ENCODE measurements at regions not wholly inside any gene's neighbourhood (a gene's known extent, or its start where the extent isn't known, plus 50 kb on each side); places are given as distances from the start of the nearest gene placed in this dataset.
"Not testable (repeated sequence)": the region's sequence is repeated elsewhere in the genome, so short reads cannot be mapped to it uniquely, and the experiment has no call there.

- Mint-ChIP-seq H3K4me3 (no peak overlapping the region), H3K9me3 (no peaks in the 10 kb centered on the region), H3K4me1 (ENCODE audit: low read depth) (peaks cover 6% of the 10 kb centered on the region), H3K36me3 (ENCODE audit: low read depth) (no peaks in the 10 kb centered on the region), H3K27ac (no peak overlapping the region), H3K27me3 (ENCODE audit: insufficient read depth) (peaks cover 3% of the 10 kb centered on the region)
- intact Hi-C loops (cut with micrococcal nuclease): no loop called here
- DNase-seq (ENCODE audit: low spot score): no peak
Measured at GRCh38 chr2:215796140-215796855, 217.1 kb downstream of the MREG start.

DNA sequence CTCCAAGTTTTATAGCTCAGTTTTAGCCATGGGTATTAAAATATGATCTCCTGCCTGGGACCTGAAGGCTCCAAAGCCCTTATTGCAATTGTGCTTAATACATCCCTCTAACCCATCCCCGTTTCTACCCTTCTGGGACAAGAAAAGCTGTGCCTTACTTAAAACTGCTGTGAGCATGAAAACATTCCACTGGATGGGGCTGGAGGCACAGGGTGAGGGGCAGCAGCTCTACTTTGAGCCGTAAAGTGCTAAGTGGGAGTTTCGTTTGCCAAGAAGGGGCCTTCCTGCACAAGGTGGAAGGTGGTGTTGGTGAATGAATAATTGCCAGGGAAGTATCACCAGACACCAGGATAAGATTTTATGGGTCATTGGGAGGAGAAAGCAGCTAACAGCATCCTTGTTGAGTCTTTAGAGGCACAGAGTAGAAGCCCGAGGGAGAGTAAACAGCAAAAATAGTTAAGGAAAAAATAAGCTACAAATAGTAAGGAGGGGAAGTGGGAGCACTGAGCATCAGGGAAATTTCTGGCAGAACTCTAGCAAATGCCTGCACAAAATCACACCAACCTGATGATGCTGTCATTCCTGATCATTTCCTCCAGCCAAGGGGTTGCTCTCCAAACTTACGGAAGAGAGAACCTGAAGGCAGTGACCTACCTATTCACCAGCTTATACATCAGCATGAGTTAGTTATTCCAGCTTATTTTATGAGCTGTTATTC, 218.4 kb downstream of the MREG start:
- Mint-ChIP-seq H3K27me3 (ENCODE audit: insufficient read depth) (no peaks in the 10 kb centered on the region), H3K36me3 (ENCODE audit: low read depth) (no peaks in the 10 kb centered on the region), H3K27ac (no peak overlapping the region), H3K4me1 (ENCODE audit: low read depth) (peaks cover 6% of the 10 kb centered on the region), H3K4me3 (no peak overlapping the region), H3K9me3 (no peaks in the 10 kb centered on the region)
- DNase-seq (ENCODE audit: low spot score): no peak
- intact Hi-C loops (cut with micrococcal nuclease): no loop called here

GRCh38 chr2:215793747-215794595, 219.4 kb downstream of the MREG start:
- Mint-ChIP-seq H3K27ac (no peak overlapping the region), H3K27me3 (ENCODE audit: insufficient read depth) (no peaks in the 10 kb centered on the region), H3K36me3 (ENCODE audit: low read depth) (no peaks in the 10 kb centered on the region), H3K4me1 (ENCODE audit: low read depth) (peaks cover 6% of the 10 kb centered on the region), H3K9me3 (no peaks in the 10 kb centered on the region), H3K4me3 (no peak overlapping the region)
- no peak for DNase-seq (ENCODE audit: low spot score)
- intact Hi-C loops (cut with micrococcal nuclease): no loop called here

- no peak overlapping the region for H3K27ac Mint-ChIP-seq
- no peaks in the 10 kb centered on the region for H3K9me3 Mint-ChIP-seq
- H3K36me3 Mint-ChIP-seq (ENCODE audit: low read depth): no peaks in the 10 kb centered on the region
- H3K27me3 Mint-ChIP-seq (ENCODE audit: insufficient read depth): no peaks in the 10 kb centered on the region
- no peak for DNase-seq (ENCODE audit: low spot score)
- intact Hi-C loops (cut with micrococcal nuclease): no loop called here
- peaks cover 6% of the 10 kb centered on the region for H3K4me1 Mint-ChIP-seq (ENCODE audit: low read depth)
- H3K4me3 Mint-ChIP-seq: no peak overlapping the region
Measured at GRCh38 chr2:215791481-215791937, 221.8 kb downstream of the MREG start.

GRCh38 chr2:215790523-215791421, 222.6 kb downstream of the MREG start:
- intact Hi-C loops (cut with micrococcal nuclease): no loop called here
- no peaks in the 10 kb centered on the region for H3K4me1 Mint-ChIP-seq (ENCODE audit: low read depth)

DNA sequence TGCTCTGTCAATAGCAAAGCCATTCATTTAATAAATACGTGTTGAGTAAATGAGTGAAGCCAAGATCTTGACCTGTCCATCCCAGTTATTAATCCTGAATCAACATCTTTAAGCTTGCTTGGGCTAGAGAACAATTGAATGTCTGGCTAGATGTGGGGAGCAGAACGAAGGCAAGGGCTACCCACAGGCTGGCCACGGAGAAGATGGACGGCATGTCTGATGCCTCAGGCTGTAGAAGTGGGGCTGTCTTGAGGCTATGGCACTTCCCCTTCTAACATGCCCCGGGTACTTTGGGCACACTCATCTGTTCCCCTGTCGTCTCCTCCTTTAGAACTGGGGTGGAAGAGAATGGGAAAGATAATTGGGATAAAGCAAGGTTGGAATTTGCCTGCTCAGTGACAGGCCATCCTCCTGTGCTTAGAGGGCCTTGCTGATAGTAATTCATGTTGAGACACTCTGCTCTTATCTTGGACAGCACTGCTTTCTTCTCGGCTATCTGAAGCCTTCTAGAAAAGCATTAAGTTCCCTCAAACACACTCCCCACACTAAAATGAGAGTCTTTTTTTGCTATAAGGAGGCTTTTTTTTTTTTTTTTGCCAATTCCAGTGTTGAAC, 225.7 kb downstream of the MREG start:
- Mint-ChIP-seq H3K9me3 (no peaks in the 10 kb centered on the region), H3K4me1 (ENCODE audit: low read depth) (no peaks in the 10 kb centered on the region), H3K36me3 (ENCODE audit: low read depth) (no peaks in the 10 kb centered on the region), H3K4me3 (no peak overlapping the region), H3K27ac (no peak overlapping the region), H3K27me3 (ENCODE audit: insufficient read depth) (peaks cover 5% of the 10 kb centered on the region)
- no peak for DNase-seq (ENCODE audit: low spot score)
- intact Hi-C loops (cut with micrococcal nuclease): no loop called here

More at GRCh38 chr2:215790523-215791421, 222.6 kb downstream of the MREG start:
- no peaks in the 10 kb centered on the region for H3K9me3 Mint-ChIP-seq
- no peak for DNase-seq (ENCODE audit: low spot score)
- no peak overlapping the region for H3K4me3 Mint-ChIP-seq
- H3K36me3 Mint-ChIP-seq (ENCODE audit: low read depth): no peaks in the 10 kb centered on the region
- no peaks in the 10 kb centered on the region for H3K27me3 Mint-ChIP-seq (ENCODE audit: insufficient read depth)
- H3K27ac Mint-ChIP-seq: no peak overlapping the region

GRCh38 chr2:215787025-215787424, 226.3 kb downstream of the MREG start:
- Mint-ChIP-seq H3K36me3 (ENCODE audit: low read depth) (no peaks in the 10 kb centered on the region), H3K27ac (no peak overlapping the region), H3K4me3 (no peak overlapping the region), H3K9me3 (no peaks in the 10 kb centered on the region), H3K4me1 (ENCODE audit: low read depth) (no peaks in the 10 kb centered on the region), H3K27me3 (ENCODE audit: insufficient read depth) (peaks cover 5% of the 10 kb centered on the region)
- no peak for DNase-seq (ENCODE audit: low spot score)
- intact Hi-C loops (cut with micrococcal nuclease): no loop called here

DNA sequence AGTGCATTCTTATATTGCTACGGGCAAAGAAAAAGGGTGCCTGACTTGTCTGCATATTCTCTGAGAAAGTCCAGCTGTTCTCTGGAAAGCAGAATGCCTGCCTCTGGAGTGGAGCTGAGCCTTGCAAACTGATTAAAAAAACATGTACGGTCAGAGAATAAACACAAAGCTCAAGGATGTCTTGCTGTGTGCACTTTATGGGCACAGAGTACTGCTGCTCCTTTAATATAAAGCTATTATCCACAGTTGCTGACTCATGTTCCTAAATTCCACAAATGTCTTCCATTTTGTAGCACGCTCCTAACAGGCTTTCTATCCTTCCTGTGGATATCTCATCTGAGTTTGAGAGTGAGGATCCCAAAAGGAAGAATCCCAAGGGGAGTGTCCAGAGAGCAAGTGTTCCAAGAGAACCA, 229.0 kb downstream of the MREG start:
- DNase-seq (ENCODE audit: low spot score): no peak
- Mint-ChIP-seq H3K27me3 (ENCODE audit: insufficient read depth) (peaks cover 9% of the 10 kb centered on the region), H3K27ac (no peak overlapping the region), H3K4me1 (ENCODE audit: low read depth) (no peaks in the 10 kb centered on the region), H3K9me3 (no peaks in the 10 kb centered on the region), H3K4me3 (no peak overlapping the region), H3K36me3 (ENCODE audit: low read depth) (no peaks in the 10 kb centered on the region)
- intact Hi-C loops (cut with micrococcal nuclease): no loop called here

GRCh38 chr2:215783640-215784039, 229.7 kb downstream of the MREG start:
- H3K27me3 Mint-ChIP-seq (ENCODE audit: insufficient read depth); intact Hi-C loops (cut with micrococcal nuclease); H3K4me1 Mint-ChIP-seq (ENCODE audit: low read depth); H3K9me3 Mint-ChIP-seq; H3K4me3 Mint-ChIP-seq; H3K27ac Mint-ChIP-seq; DNase-seq (ENCODE audit: low spot score); H3K36me3 Mint-ChIP-seq (ENCODE audit: low read depth): not testable (repeated sequence)

DNA sequence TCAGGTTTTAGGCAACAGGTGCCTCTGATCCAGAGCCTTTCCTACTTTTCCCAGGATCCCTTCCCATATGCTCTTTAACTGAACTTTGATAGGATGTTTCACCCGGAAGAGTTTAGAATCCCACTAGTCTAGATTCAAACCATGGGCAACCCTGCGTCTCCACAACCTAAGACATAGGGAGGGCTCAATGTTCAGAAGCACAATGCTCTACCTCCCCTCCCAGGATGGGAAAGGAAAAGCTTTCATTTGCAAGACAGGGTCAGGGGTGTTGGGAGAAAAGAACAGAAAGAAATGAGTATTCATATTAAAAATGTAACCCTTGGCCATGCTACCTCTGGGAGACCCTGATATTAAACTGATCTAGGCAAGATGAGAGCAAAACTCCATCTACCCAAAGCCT, 230.4 kb downstream of the MREG start:
- no peaks in the 10 kb centered on the region for H3K4me1 Mint-ChIP-seq (ENCODE audit: low read depth)
- no peaks in the 10 kb centered on the region for H3K36me3 Mint-ChIP-seq (ENCODE audit: low read depth)
- H3K4me3 Mint-ChIP-seq: no peak overlapping the region
- no peak overlapping the region for H3K27ac Mint-ChIP-seq
- no peaks in the 10 kb centered on the region for H3K9me3 Mint-ChIP-seq
- no peak for DNase-seq (ENCODE audit: low spot score)
- intact Hi-C loops (cut with micrococcal nuclease): no loop called here
- peaks cover 9% of the 10 kb centered on the region for H3K27me3 Mint-ChIP-seq (ENCODE audit: insufficient read depth)

GRCh38 chr2:215782295-215782694, 231.1 kb downstream of the MREG start:
- Mint-ChIP-seq H3K4me1 (ENCODE audit: low read depth) (no peaks in the 10 kb centered on the region), H3K27me3 (ENCODE audit: insufficient read depth) (peaks cover 9% of the 10 kb centered on the region), H3K9me3 (no peaks in the 10 kb centered on the region), H3K4me3 (no peak overlapping the region), H3K36me3 (ENCODE audit: low read depth) (no peaks in the 10 kb centered on the region), H3K27ac (no peak overlapping the region)
- intact Hi-C loops (cut with micrococcal nuclease): no loop called here
- no peak for DNase-seq (ENCODE audit: low spot score)

All from activated T-helper 1 cell treated with anti-CD3 and anti-CD28 coated beads, Interleukin-12 subunit alpha, Interleukin-12 subunit beta, Interleukin-2, Interleukin-4 antibody, amounts not matched to agents 30 ng/mL and 10 ng/mL and 1 ng/mL, durations not matched to agents 14 hours and 24 hours and 36 hours (primary cell).